A549 (cell line): ENCODE measurements at regions not wholly inside any gene's neighbourhood (a gene's known extent, or its start where the extent isn't known, plus 50 kb on each side); places are given as distances from the start of the nearest gene placed in this dataset.

Source experiments
- ATAC-seq, 2 experiments: fragments of 200-7000 bp in 1 of 2; fragments of >200 bp in 1 of 2; cut with Nextera tagmentation in 1 of 2; cut with Tn5 transposase in 1 of 2; 3 replicates each; pipeline versions ENCODE4 v1.8.0 to v1.9.1; 2018 to 2020; ENCODE audit warnings: mild to moderate bottlenecking in 1 of 2, moderate library complexity in 1 of 2
- CTCF ChIA-PET: fragments of 300-600 bp; sonication (Branson Sonifier 250); formaldehyde crosslinking; extraction: SDS; loops from one replicate; lab custom pipeline; 2021; ENCODE audit warnings: antibody characterized with exemption, inconsistent platforms; lab: Yijun Ruan, JAX
- POLR2A ChIA-PET: fragments of 350-600 bp; formaldehyde crosslinking; extraction: SDS; loops from one replicate; lab custom pipeline; 2021; ENCODE audit warnings: antibody characterized with exemption, inconsistent platforms; lab: Yijun Ruan, JAX
- DNase-seq, 2 experiments: peaks; one replicate each; pipeline versions ENCODE4 v3.0.0 to v3.0.0-alpha.2; 2011 to 2016; ENCODE audit warnings: low read depth in 1 of 2, low spot score in 1 of 2
- FAIRE-seq: peaks from 2 replicates; lab custom pipeline; 2011; peaks lifted over from hg19 to GRCh38; lab: Jason Lieb, UNC
- H3K27ac ChIP-seq, 2 experiments: fragments of >200 bp; sonication (Bioruptor Twin); formaldehyde crosslinking; 3 replicates each; pipeline ENCODE4 v1.5.1; 2016 to 2017
- H3K4me1 ChIP-seq: fragments of >200 bp; sonication (Bioruptor Twin); formaldehyde crosslinking; 3 replicates; pipeline ENCODE4 v1.6.1; 2016
- H3K4me2 ChIP-seq: fragments of >200 bp; sonication (Bioruptor Twin); formaldehyde crosslinking; 3 replicates; pipeline ENCODE4 v1.6.1; 2016
- H3K4me3 ChIP-seq: fragments of >200 bp; sonication (Bioruptor Twin); formaldehyde crosslinking; 3 replicates; pipeline ENCODE4 v1.5.1; 2016
- H3K9me3 ChIP-seq: fragments of >200 bp; sonication (Bioruptor Twin); formaldehyde crosslinking; 3 replicates; pipeline ENCODE4 v1.6.1; 2016
- ATOH8 ChIP-seq: fragments of 250-450 bp; sonication (Bioruptor Pico); IDR thresholded peaks from 2 replicates; pipeline ENCODE4 v1.5.0; 2020; ENCODE audit warnings: low read depth, mild to moderate bottlenecking, moderate library complexity
- BHLHE40 ChIP-seq: IDR thresholded peaks from 2 replicates; pipeline ENCODE4 v1.6.1; 2012; ENCODE audit warnings: low read depth, low read length, inconsistent platforms
- CHD2 ChIP-seq: fragments of 150-350 bp; IDR thresholded peaks from 2 replicates; pipeline ENCODE4 v1.6.1; 2014; ENCODE audit warnings: low read length; ENCODE audit not compliant: partially characterized antibody
- CHD4 ChIP-seq: fragments of 200-600 bp; sonication (generic); IDR thresholded peaks from 2 replicates; pipeline ENCODE4 v1.6.1; 2016; ENCODE audit warnings: antibody characterized with exemption, mild to moderate bottlenecking, borderline replicate concordance
- CTCF ChIP-seq: fragments of >200 bp; sonication (Bioruptor Twin); formaldehyde crosslinking; IDR thresholded peaks from 3 replicates; pipeline ENCODE4 v1.5.1; 2016
- EHMT2 ChIP-seq: fragments of 200-600 bp; sonication (generic); IDR thresholded peaks from 2 replicates; pipeline ENCODE4 v1.6.1; 2016; ENCODE audit warnings: antibody characterized with exemption, low read depth, mild to moderate bottlenecking, moderate library complexity
- EP300 ChIP-seq, 2 experiments: fragments of >200 bp; sonication (Bioruptor Twin); formaldehyde crosslinking; IDR thresholded peaks; 2 replicates in 1 of 2; 3 replicates in 1 of 2; pipeline ENCODE4 v1.6.1; 2016 to 2017
- FOSB ChIP-seq: fragments of 250-450 bp; sonication (Bioruptor Pico); IDR thresholded peaks from 2 replicates; pipeline ENCODE4 v1.5.0; 2020; ENCODE audit warnings: mild to moderate bottlenecking, moderate library complexity
- FOSL2 ChIP-seq, 2 experiments: fragments of 450-650 bp in 1 of 2; fragments of >200 bp in 1 of 2; sonication (Bioruptor Twin) in 1 of 2; formaldehyde crosslinking; IDR thresholded peaks; 2 replicates each; pipeline versions ENCODE4 v1.5.0 to v1.6.1; 2016 to 2020; ENCODE audit warnings: mild to moderate bottlenecking in 1 of 2, moderate library complexity in 1 of 2
- FOXS1 ChIP-seq: fragments of 250-450 bp; sonication (Bioruptor Pico); IDR thresholded peaks from 2 replicates; pipeline ENCODE4 v1.5.0; 2020; ENCODE audit warnings: mild to moderate bottlenecking, moderate library complexity
- GATA3 ChIP-seq: IDR thresholded peaks from 2 replicates; pipeline ENCODE4 v1.6.1; 2012; ENCODE audit warnings: borderline replicate concordance
- HMGXB4 ChIP-seq: fragments of 250-450 bp; sonication (Bioruptor Pico); IDR thresholded peaks from 2 replicates; pipeline ENCODE4 v1.5.0; 2021; ENCODE audit warnings: mild to moderate bottlenecking, moderate library complexity, borderline replicate concordance
- HOXB13 ChIP-seq: fragments of 250-450 bp; sonication (Bioruptor Pico); IDR thresholded peaks from 2 replicates; pipeline ENCODE4 v1.5.0; 2020; ENCODE audit warnings: low read depth, mild to moderate bottlenecking, moderate library complexity
- HOXB5 ChIP-seq: fragments of 250-450 bp; sonication (Bioruptor Pico); IDR thresholded peaks from 2 replicates; pipeline ENCODE4 v1.5.0; 2020; ENCODE audit warnings: mild to moderate bottlenecking, moderate library complexity
- KDM5A ChIP-seq: fragments of 200-600 bp; sonication (generic); IDR thresholded peaks from 2 replicates; pipeline ENCODE4 v1.6.1; 2016; ENCODE audit warnings: antibody characterized with exemption, mild to moderate bottlenecking
- MAZ ChIP-seq: fragments of 150-350 bp; IDR thresholded peaks from 2 replicates; pipeline ENCODE4 v1.6.1; 2014; ENCODE audit warnings: antibody characterized with exemption, low read depth, low read length, borderline replicate concordance
- NPAS2 ChIP-seq: fragments of 250-450 bp; sonication (Bioruptor Pico); IDR thresholded peaks from 2 replicates; pipeline ENCODE4 v1.8.0; 2022; ENCODE audit warnings: mild to moderate bottlenecking, moderate library complexity, borderline replicate concordance
- PBX3 ChIP-seq: IDR thresholded peaks from 2 replicates; pipeline ENCODE4 v1.6.1; 2012
- RARB ChIP-seq: fragments of 250-450 bp; sonication (Bioruptor Pico); IDR thresholded peaks from 2 replicates; pipeline ENCODE4 v1.8.0; 2021; ENCODE audit warnings: mild to moderate bottlenecking, moderate library complexity
- REST ChIP-seq: fragments of 200-600 bp; sonication (generic); IDR thresholded peaks from 2 replicates; pipeline ENCODE4 v1.6.1; 2016; ENCODE audit warnings: antibody characterized with exemption, mild to moderate bottlenecking, moderate library complexity
- RNF2 ChIP-seq: fragments of 200-600 bp; sonication (generic); IDR thresholded peaks from 2 replicates; pipeline ENCODE4 v1.6.1; 2016; ENCODE audit warnings: low read depth, mild to moderate bottlenecking, antibody characterized with exemption, moderate library complexity, borderline replicate concordance
- SREBF2 ChIP-seq: fragments of 450-650 bp; IDR thresholded peaks from 2 replicates; pipeline ENCODE4 v1.6.1; 2014; ENCODE audit warnings: mild to moderate bottlenecking, moderate library complexity
- ZC3H11A ChIP-seq: fragments of 450-650 bp; IDR thresholded peaks from 2 replicates; pipeline ENCODE4 v1.6.1; 2014; ENCODE audit warnings: antibody characterized with exemption, mild to moderate bottlenecking
- ZFP36 ChIP-seq: fragments of 450-650 bp; IDR thresholded peaks from 2 replicates; pipeline ENCODE4 v1.6.1; 2014; ENCODE audit warnings: borderline replicate concordance; ENCODE audit not compliant: partially characterized antibody
- WGBS: methylation state at CpG from one replicate; pipeline ENCODE4 v1.1.6; 2017; ENCODE audit errors: missing lambda C conversion rate; 5-methylcytosine and 5-hydroxymethylcytosine counted together

- no peak for ATAC-seq
- no peaks in the 10 kb centered on the region for H3K4me1 ChIP-seq
- POLR2A ChIA-PET, result no interaction called here
- no peak for FAIRE-seq
- TF ChIP-seq FOSL2 (IDR thresholded peaks at IDR 0.05) (no peak), FOSL2 (CRISPR knock-in tag; IDR thresholded peaks at IDR 0.05) (no peak), RNF2 (no peak), MAZ (no peak), CTCF (no peak), ZFP36 (no peak), FOXS1 (no peak), REST (no peak), EP300 (IDR thresholded peaks at IDR 0.05) (no peak)
- DNase-seq, result no peak
- WGBS, result 19% methylated on average over 1 of the region's 1 CpG
- H3K27ac ChIP-seq, result no peak overlapping the region
- H3K9me3 ChIP-seq, result no peaks in the 10 kb centered on the region
- CTCF ChIA-PET, result no interaction called here
- no peak overlapping the region for H3K4me2 ChIP-seq
- H3K4me3 ChIP-seq, result no peak overlapping the region
Measured at GRCh38 chr1:58331156-58331555, 215.4 kb downstream of the OMA1 start.

- Histone ChIP-seq H3K27ac (no peak overlapping the region), H3K9me3 (no peaks in the 10 kb centered on the region), H3K4me3 (no peak overlapping the region), H3K4me2 (no peak overlapping the region), H3K4me1 (no peaks in the 10 kb centered on the region)
- DNase-seq (no peak), ATAC-seq (no peak), FAIRE-seq (no peak)
- ChIA-PET POLR2A (no interaction called here), CTCF (no interaction called here)
- 25% methylated on average over 6 of the region's 6 CpGs for WGBS
- TF ChIP-seq HOXB5, result no peak
- no peak for TF ChIP-seq REST
- TF ChIP-seq HOXB13 (CRISPR knock-in tag), result no peak
- no peak for TF ChIP-seq BHLHE40
- TF ChIP-seq CHD4, result no peak
- no peak for TF ChIP-seq KDM5A
- TF ChIP-seq ZC3H11A, result no peak
- TF ChIP-seq SREBF2, result no peak
- no peak for TF ChIP-seq PBX3
- no peak for TF ChIP-seq NPAS2 (CRISPR knock-in tag)
- TF ChIP-seq ATOH8 (CRISPR knock-in tag), result no peak
- no peak for TF ChIP-seq HMGXB4 (CRISPR knock-in tag)
- TF ChIP-seq CHD2, result no peak
- no peak for TF ChIP-seq RARB (CRISPR knock-in tag)
- no peak for TF ChIP-seq GATA3
- no peak for TF ChIP-seq FOSB
- no peak for TF ChIP-seq EHMT2
- TF ChIP-seq FOSL2 (IDR thresholded peaks at IDR 0.05), result no peak
- TF ChIP-seq FOSL2 (CRISPR knock-in tag; IDR thresholded peaks at IDR 0.05), result no peak
Measured at GRCh38 chr1:58325866-58326265, 220.7 kb downstream of the OMA1 start.
